Liver (tissue), 8 donors: ENCODE measurements at regions not wholly inside any gene's neighbourhood (a gene's known extent, or its start where the extent isn't known, plus 50 kb on each side); places are given as distances from the start of the nearest gene placed in this dataset.

ENCODE experiments used
- DNase-seq: peaks from one replicate; pipeline ENCODE4 v3.0.0-alpha.2; 2017; ENCODE audit warnings: low spot score
- H3K27ac ChIP-seq, 2 donors: one replicate each; pipeline ENCODE4 v1.7.0; 2013; ENCODE audit warnings: inconsistent platforms in 2 of 2, low read length in 2 of 2, control low read depth in 1 of 2, low read depth in 1 of 2, mild to moderate bottlenecking in 1 of 2
- H3K27me3 ChIP-seq, 4 donors: one replicate each; pipeline versions ENCODE4 v1.6.1 to v1.7.0; 2013; ENCODE audit warnings: low read length in 3 of 4, inconsistent platforms in 1 of 4, mild to moderate bottlenecking in 1 of 4, moderate library complexity in 1 of 4; ENCODE audit not compliant: control insufficient read depth in 4 of 4, insufficient read depth in 4 of 4
- H3K36me3 ChIP-seq, 4 donors: one replicate each; pipeline versions ENCODE4 v1.6.1 to v1.7.0; 2013; ENCODE audit warnings: low read length in 3 of 4, mild to moderate bottlenecking in 3 of 4, low read depth in 1 of 4, moderate library complexity in 1 of 4; ENCODE audit not compliant: control insufficient read depth in 4 of 4, insufficient read depth in 3 of 4
- H3K4me1 ChIP-seq, 4 donors: one replicate each; pipeline versions ENCODE4 v1.6.1 to v1.7.0; 2013; ENCODE audit warnings: low read length in 3 of 4, mild to moderate bottlenecking in 3 of 4, moderate library complexity in 1 of 4; ENCODE audit not compliant: control insufficient read depth in 4 of 4, insufficient read depth in 4 of 4
- H3K4me3 ChIP-seq, 3 donors: one replicate each; pipeline versions ENCODE4 v1.6.1 to v1.7.0; 2013; ENCODE audit warnings: low read length in 3 of 3, control low read depth in 1 of 3, low read depth in 1 of 3, mild to moderate bottlenecking in 1 of 3
- H3K9ac ChIP-seq, 2 donors: one replicate each; pipeline ENCODE4 v1.7.0; 2013; ENCODE audit warnings: low read length in 2 of 2, mild to moderate bottlenecking in 2 of 2, moderate library complexity in 2 of 2, control low read depth in 1 of 2, low read depth in 1 of 2
- H3K9me3 ChIP-seq, 4 donors: one replicate each; pipeline versions ENCODE4 v1.6.1 to v1.7.0; 2013; ENCODE audit warnings: low read length in 3 of 4; ENCODE audit not compliant: control insufficient read depth in 4 of 4
- EGR1 ChIP-seq, 2 donors: IDR thresholded peaks; 2 replicates each; pipeline ENCODE4 v1.6.1; 2016 to 2018; ENCODE audit warnings: antibody characterized with exemption in 2 of 2, low read depth in 2 of 2
- FOXA1 ChIP-seq: IDR thresholded peaks from 2 replicates; pipeline ENCODE4 v1.6.1; 2016; ENCODE audit warnings: antibody characterized with exemption
- FOXA2 ChIP-seq: IDR thresholded peaks from 2 replicates; pipeline ENCODE4 v1.6.1; 2016; ENCODE audit warnings: antibody characterized with exemption
- GABPA ChIP-seq, 2 donors: IDR thresholded peaks in 1 of 2; conservative IDR thresholded peaks in 1 of 2; 2 replicates each; pipeline ENCODE4 v1.6.1; 2016; ENCODE audit warnings: antibody characterized with exemption in 2 of 2, mild to moderate bottlenecking in 1 of 2, moderate library complexity in 1 of 2
- HNF4A ChIP-seq, 2 donors: conservative IDR thresholded peaks; 2 replicates each; pipeline ENCODE4 v1.6.1; 2016; ENCODE audit warnings: antibody characterized with exemption in 2 of 2, mild to moderate bottlenecking in 2 of 2
- HNF4G ChIP-seq: IDR thresholded peaks from 2 replicates; pipeline ENCODE4 v1.6.1; 2016; ENCODE audit warnings: antibody characterized with exemption
- JUND ChIP-seq, 2 donors: IDR thresholded peaks; 2 replicates each; pipeline ENCODE4 v1.6.1; 2016; ENCODE audit warnings: antibody characterized with exemption in 2 of 2
- NR2F2 ChIP-seq: IDR thresholded peaks from 2 replicates; pipeline ENCODE4 v1.6.1; 2016; ENCODE audit warnings: antibody characterized with exemption
- RAD21 ChIP-seq, 2 donors: IDR thresholded peaks; 2 replicates each; pipeline ENCODE4 v1.6.1; 2016; ENCODE audit warnings: antibody characterized with exemption in 2 of 2, mild to moderate bottlenecking in 2 of 2
- RXRA ChIP-seq, 2 donors: IDR thresholded peaks; 2 replicates each; pipeline ENCODE4 v1.6.1; 2017 to 2018; ENCODE audit warnings: antibody characterized with exemption in 2 of 2, mild to moderate bottlenecking in 1 of 2
- SP1 ChIP-seq: IDR thresholded peaks from 2 replicates; pipeline ENCODE4 v1.6.1; 2018; ENCODE audit warnings: antibody characterized with exemption, mild to moderate bottlenecking
- TAF1 ChIP-seq: conservative IDR thresholded peaks from 2 replicates; pipeline ENCODE4 v1.6.1; 2016; ENCODE audit warnings: antibody characterized with exemption, mild to moderate bottlenecking
- WGBS: extraction: QIAGEN DNeasy Blood & Tissue Kit; methylation state at CpG from one replicate; pipeline ENCODE4 v1.1.7; 2013; 5-methylcytosine and 5-hydroxymethylcytosine counted together
- TF ChIP-seq, protein P1 (sequence below): IDR thresholded peaks from 2 replicates; pipeline ENCODE4 v1.6.1; 2016; ENCODE audit warnings: antibody characterized with exemption, mild to moderate bottlenecking
- TF ChIP-seq, protein P2 (sequence below): fragments of 150-350 bp; IDR thresholded peaks from 2 replicates; pipeline ENCODE4 v1.5.1; 2017; ENCODE audit warnings: improper control_type of control experiment, low read depth, low read length; ENCODE audit not compliant: missing input control
- TF ChIP-seq, protein P3 (sequence below): IDR thresholded peaks from 2 replicates; pipeline ENCODE4 v1.6.1; 2016; ENCODE audit warnings: antibody characterized with exemption
- donor health status: healthy.
- donor health status: healthy.
- donor health status: healthy.
- donor health status: healthy.
- donor health status: healthy.

DNA sequence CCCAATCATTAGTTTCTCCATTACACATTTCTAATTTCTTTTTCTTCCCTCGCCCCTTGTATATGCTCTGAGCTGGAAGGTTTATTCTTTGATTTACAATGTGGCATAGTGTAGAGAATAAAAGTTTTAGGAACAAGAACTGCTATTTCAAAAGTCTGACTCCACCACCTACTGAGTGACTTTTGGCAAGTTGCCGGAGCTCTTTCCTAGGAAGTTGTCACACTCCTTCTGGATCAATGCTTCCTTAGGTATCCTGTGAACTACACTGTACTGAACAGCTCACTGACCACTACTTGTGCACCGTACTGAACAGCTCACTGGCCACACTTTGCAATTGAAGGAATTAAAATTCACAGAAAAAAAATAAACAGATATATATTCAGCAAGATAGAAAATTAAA is 458.2 kb downstream of the FRK start:
- no peaks in the 10 kb centered on the region for H3K36me3 ChIP-seq
- H3K9me3 ChIP-seq, result peaks cover 0 to 3% (median 0%) of the 10 kb centered on the region in 4 donors
- H3K9ac ChIP-seq, result no peak overlapping the region
- no peak overlapping the region for H3K4me3 ChIP-seq
- no peak for DNase-seq
- no peak overlapping the region for H3K27ac ChIP-seq
- 86% methylated on average over 3 of the region's 3 CpGs for WGBS
- no peaks in the 10 kb centered on the region for H3K27me3 ChIP-seq
- no peak for TF ChIP-seq HNF4G
- no peak for TF ChIP-seq FOXA1
- TF ChIP-seq, protein P1, sequence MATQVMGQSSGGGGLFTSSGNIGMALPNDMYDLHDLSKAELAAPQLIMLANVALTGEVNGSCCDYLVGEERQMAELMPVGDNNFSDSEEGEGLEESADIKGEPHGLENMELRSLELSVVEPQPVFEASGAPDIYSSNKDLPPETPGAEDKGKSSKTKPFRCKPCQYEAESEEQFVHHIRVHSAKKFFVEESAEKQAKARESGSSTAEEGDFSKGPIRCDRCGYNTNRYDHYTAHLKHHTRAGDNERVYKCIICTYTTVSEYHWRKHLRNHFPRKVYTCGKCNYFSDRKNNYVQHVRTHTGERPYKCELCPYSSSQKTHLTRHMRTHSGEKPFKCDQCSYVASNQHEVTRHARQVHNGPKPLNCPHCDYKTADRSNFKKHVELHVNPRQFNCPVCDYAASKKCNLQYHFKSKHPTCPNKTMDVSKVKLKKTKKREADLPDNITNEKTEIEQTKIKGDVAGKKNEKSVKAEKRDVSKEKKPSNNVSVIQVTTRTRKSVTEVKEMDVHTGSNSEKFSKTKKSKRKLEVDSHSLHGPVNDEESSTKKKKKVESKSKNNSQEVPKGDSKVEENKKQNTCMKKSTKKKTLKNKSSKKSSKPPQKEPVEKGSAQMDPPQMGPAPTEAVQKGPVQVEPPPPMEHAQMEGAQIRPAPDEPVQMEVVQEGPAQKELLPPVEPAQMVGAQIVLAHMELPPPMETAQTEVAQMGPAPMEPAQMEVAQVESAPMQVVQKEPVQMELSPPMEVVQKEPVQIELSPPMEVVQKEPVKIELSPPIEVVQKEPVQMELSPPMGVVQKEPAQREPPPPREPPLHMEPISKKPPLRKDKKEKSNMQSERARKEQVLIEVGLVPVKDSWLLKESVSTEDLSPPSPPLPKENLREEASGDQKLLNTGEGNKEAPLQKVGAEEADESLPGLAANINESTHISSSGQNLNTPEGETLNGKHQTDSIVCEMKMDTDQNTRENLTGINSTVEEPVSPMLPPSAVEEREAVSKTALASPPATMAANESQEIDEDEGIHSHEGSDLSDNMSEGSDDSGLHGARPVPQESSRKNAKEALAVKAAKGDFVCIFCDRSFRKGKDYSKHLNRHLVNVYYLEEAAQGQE, result no peak
- no peak for TF ChIP-seq RXRA (IDR thresholded peaks at IDR 0.05)
- TF ChIP-seq RAD21 (IDR thresholded peaks at IDR 0.05), result no peak
- no peak for TF ChIP-seq TAF1
- no peak for TF ChIP-seq HNF4A (conservative IDR thresholded peaks at IDR 0.05)
- TF ChIP-seq, protein P2, sequence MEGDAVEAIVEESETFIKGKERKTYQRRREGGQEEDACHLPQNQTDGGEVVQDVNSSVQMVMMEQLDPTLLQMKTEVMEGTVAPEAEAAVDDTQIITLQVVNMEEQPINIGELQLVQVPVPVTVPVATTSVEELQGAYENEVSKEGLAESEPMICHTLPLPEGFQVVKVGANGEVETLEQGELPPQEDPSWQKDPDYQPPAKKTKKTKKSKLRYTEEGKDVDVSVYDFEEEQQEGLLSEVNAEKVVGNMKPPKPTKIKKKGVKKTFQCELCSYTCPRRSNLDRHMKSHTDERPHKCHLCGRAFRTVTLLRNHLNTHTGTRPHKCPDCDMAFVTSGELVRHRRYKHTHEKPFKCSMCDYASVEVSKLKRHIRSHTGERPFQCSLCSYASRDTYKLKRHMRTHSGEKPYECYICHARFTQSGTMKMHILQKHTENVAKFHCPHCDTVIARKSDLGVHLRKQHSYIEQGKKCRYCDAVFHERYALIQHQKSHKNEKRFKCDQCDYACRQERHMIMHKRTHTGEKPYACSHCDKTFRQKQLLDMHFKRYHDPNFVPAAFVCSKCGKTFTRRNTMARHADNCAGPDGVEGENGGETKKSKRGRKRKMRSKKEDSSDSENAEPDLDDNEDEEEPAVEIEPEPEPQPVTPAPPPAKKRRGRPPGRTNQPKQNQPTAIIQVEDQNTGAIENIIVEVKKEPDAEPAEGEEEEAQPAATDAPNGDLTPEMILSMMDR, result no peak
- TF ChIP-seq GABPA (IDR thresholded peaks at IDR 0.05 in 1 of 2, conservative IDR thresholded peaks at IDR 0.05 in 1 of 2), result no peak
- no peak for TF ChIP-seq EGR1 (IDR thresholded peaks at IDR 0.05; ENCODE audit: low read depth in 2 of 2)
- no peaks in the 10 kb centered on the region for H3K4me1 ChIP-seq

DNA sequence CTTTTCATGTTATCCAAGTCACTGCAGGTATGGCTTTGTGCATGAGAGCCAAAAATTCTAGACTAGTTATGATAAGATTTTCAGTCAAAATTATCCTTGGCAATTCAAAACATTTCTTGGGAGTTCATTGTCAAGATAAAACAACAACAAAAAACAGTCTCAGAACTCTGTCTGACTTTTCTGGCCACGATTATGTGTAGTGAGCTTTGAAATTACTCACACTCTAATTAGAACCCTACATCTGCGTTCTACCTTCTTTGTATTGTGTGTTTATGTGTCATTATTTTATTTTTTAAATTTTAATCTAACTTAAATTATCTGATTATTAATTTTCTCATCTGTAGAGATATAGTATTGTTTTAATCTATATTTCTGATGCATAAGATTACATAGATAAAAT is 459.2 kb downstream of the FRK start:
- Histone ChIP-seq H3K27ac (no peak overlapping the region), H3K4me1 (no peaks in the 10 kb centered on the region), H3K4me3 (no peak overlapping the region), H3K9ac (no peak overlapping the region), H3K9me3 (peaks cover 0 to 3% (median 0%) of the 10 kb centered on the region in 4 donors), H3K27me3 (no peaks in the 10 kb centered on the region), H3K36me3 (no peaks in the 10 kb centered on the region)
- 79% methylated on average over 2 of the region's 2 CpGs for WGBS
- TF ChIP-seq HNF4A (conservative IDR thresholded peaks at IDR 0.05) (no peak), FOXA1 (no peak), SP1 (no peak), NR2F2 (no peak), EGR1 (IDR thresholded peaks at IDR 0.05; ENCODE audit: low read depth in 2 of 2) (no peak), TAF1 (no peak), FOXA2 (no peak), RXRA (IDR thresholded peaks at IDR 0.05) (no peak), HNF4G (no peak), JUND (IDR thresholded peaks at IDR 0.05) (no peak)
- TF ChIP-seq, protein P2, result no peak
- TF ChIP-seq, protein P3, sequence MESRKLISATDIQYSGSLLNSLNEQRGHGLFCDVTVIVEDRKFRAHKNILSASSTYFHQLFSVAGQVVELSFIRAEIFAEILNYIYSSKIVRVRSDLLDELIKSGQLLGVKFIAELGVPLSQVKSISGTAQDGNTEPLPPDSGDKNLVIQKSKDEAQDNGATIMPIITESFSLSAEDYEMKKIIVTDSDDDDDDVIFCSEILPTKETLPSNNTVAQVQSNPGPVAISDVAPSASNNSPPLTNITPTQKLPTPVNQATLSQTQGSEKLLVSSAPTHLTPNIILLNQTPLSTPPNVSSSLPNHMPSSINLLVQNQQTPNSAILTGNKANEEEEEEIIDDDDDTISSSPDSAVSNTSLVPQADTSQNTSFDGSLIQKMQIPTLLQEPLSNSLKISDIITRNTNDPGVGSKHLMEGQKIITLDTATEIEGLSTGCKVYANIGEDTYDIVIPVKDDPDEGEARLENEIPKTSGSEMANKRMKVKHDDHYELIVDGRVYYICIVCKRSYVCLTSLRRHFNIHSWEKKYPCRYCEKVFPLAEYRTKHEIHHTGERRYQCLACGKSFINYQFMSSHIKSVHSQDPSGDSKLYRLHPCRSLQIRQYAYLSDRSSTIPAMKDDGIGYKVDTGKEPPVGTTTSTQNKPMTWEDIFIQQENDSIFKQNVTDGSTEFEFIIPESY, result no peak
- no peak for DNase-seq
